ENCODE measurements at regions not wholly inside any gene's neighbourhood (a gene's known extent, or its start where the extent isn't known, plus 50 kb on each side); places are given as distances from the start of the nearest gene placed in this dataset.

DNA sequence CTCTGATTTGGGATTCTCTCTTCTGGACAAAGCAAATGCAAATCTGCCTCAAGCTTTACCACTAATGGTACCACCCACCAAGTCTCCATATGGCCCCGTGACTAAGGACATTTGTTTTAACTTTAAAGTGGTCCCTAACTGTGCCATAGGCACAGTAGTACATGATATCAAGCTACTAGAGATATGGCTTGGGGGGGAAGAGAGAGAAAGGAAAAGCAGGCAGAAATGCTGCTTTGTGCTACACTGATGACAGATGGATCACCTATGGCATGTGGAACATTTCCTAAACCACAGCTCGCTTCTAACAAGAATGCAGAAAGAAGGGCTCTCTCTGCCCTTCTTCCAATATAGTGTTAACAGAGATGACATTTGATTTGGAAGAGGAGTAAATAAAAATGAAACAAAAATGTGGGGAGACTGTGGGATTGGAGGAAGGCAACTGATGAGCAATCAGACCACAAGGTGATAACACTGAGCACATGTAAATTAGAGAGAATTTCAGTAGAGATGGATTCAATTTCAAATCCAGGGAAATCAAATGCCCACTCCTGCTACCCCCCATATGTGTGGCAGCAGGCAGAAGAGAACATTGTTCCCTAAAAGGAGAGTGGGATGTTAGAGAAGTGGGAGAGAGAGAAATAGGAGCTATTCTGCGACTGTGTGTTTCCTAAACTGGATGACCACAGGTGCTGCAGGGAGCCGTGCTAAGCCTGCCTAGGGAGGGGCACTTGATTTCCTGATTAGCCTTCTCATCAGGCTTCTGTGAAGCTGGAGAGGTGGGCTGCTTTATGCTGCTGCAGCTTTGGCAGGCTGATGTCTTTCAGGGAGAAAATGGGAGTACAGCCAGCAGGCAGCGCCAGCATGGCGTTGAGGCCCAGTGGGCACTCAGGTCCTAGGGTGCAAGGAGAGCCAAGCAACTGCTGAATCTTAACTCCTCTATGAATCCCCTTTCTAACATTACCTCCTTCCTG, 75.3 kb downstream of the ZNF648 start:
- TF ChIP-seq, protein P1, sequence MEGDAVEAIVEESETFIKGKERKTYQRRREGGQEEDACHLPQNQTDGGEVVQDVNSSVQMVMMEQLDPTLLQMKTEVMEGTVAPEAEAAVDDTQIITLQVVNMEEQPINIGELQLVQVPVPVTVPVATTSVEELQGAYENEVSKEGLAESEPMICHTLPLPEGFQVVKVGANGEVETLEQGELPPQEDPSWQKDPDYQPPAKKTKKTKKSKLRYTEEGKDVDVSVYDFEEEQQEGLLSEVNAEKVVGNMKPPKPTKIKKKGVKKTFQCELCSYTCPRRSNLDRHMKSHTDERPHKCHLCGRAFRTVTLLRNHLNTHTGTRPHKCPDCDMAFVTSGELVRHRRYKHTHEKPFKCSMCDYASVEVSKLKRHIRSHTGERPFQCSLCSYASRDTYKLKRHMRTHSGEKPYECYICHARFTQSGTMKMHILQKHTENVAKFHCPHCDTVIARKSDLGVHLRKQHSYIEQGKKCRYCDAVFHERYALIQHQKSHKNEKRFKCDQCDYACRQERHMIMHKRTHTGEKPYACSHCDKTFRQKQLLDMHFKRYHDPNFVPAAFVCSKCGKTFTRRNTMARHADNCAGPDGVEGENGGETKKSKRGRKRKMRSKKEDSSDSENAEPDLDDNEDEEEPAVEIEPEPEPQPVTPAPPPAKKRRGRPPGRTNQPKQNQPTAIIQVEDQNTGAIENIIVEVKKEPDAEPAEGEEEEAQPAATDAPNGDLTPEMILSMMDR (IDR thresholded peaks at IDR 0.05), result no peak
- no peak for TF ChIP-seq POLR2A (IDR thresholded peaks at IDR 0.05)
- no peak for TF ChIP-seq POLR2AphosphoS5 (IDR thresholded peaks at IDR 0.05)
- TF ChIP-seq EP300 (IDR thresholded peaks at IDR 0.05; ENCODE audit: low read depth), result no peak

Measured in transverse colon (tissue), 4 donors.